Liver (tissue), 8 donors: ENCODE measurements at regions not wholly inside any gene's neighbourhood (a gene's known extent, or its start where the extent isn't known, plus 50 kb on each side); places are given as distances from the start of the nearest gene placed in this dataset.

ENCODE experiments used
- DNase-seq: peaks from one replicate; pipeline ENCODE4 v3.0.0-alpha.2; 2017; ENCODE audit warnings: low spot score
- H3K27ac ChIP-seq, 2 donors: one replicate each; pipeline ENCODE4 v1.7.0; 2013; ENCODE audit warnings: inconsistent platforms in 2 of 2, low read length in 2 of 2, control low read depth in 1 of 2, low read depth in 1 of 2, mild to moderate bottlenecking in 1 of 2
- H3K27me3 ChIP-seq, 4 donors: one replicate each; pipeline versions ENCODE4 v1.6.1 to v1.7.0; 2013; ENCODE audit warnings: low read length in 3 of 4, inconsistent platforms in 1 of 4, mild to moderate bottlenecking in 1 of 4, moderate library complexity in 1 of 4; ENCODE audit not compliant: control insufficient read depth in 4 of 4, insufficient read depth in 4 of 4
- H3K36me3 ChIP-seq, 4 donors: one replicate each; pipeline versions ENCODE4 v1.6.1 to v1.7.0; 2013; ENCODE audit warnings: low read length in 3 of 4, mild to moderate bottlenecking in 3 of 4, low read depth in 1 of 4, moderate library complexity in 1 of 4; ENCODE audit not compliant: control insufficient read depth in 4 of 4, insufficient read depth in 3 of 4
- H3K4me1 ChIP-seq, 4 donors: one replicate each; pipeline versions ENCODE4 v1.6.1 to v1.7.0; 2013; ENCODE audit warnings: low read length in 3 of 4, mild to moderate bottlenecking in 3 of 4, moderate library complexity in 1 of 4; ENCODE audit not compliant: control insufficient read depth in 4 of 4, insufficient read depth in 4 of 4
- H3K4me3 ChIP-seq, 3 donors: one replicate each; pipeline versions ENCODE4 v1.6.1 to v1.7.0; 2013; ENCODE audit warnings: low read length in 3 of 3, control low read depth in 1 of 3, low read depth in 1 of 3, mild to moderate bottlenecking in 1 of 3
- H3K9ac ChIP-seq, 2 donors: one replicate each; pipeline ENCODE4 v1.7.0; 2013; ENCODE audit warnings: low read length in 2 of 2, mild to moderate bottlenecking in 2 of 2, moderate library complexity in 2 of 2, control low read depth in 1 of 2, low read depth in 1 of 2
- H3K9me3 ChIP-seq, 4 donors: one replicate each; pipeline versions ENCODE4 v1.6.1 to v1.7.0; 2013; ENCODE audit warnings: low read length in 3 of 4; ENCODE audit not compliant: control insufficient read depth in 4 of 4
- EGR1 ChIP-seq, 2 donors: IDR thresholded peaks; 2 replicates each; pipeline ENCODE4 v1.6.1; 2016 to 2018; ENCODE audit warnings: antibody characterized with exemption in 2 of 2, low read depth in 2 of 2
- FOXA1 ChIP-seq: IDR thresholded peaks from 2 replicates; pipeline ENCODE4 v1.6.1; 2016; ENCODE audit warnings: antibody characterized with exemption
- FOXA2 ChIP-seq: IDR thresholded peaks from 2 replicates; pipeline ENCODE4 v1.6.1; 2016; ENCODE audit warnings: antibody characterized with exemption
- GABPA ChIP-seq, 2 donors: IDR thresholded peaks in 1 of 2; conservative IDR thresholded peaks in 1 of 2; 2 replicates each; pipeline ENCODE4 v1.6.1; 2016; ENCODE audit warnings: antibody characterized with exemption in 2 of 2, mild to moderate bottlenecking in 1 of 2, moderate library complexity in 1 of 2
- HNF4A ChIP-seq, 2 donors: conservative IDR thresholded peaks; 2 replicates each; pipeline ENCODE4 v1.6.1; 2016; ENCODE audit warnings: antibody characterized with exemption in 2 of 2, mild to moderate bottlenecking in 2 of 2
- HNF4G ChIP-seq: IDR thresholded peaks from 2 replicates; pipeline ENCODE4 v1.6.1; 2016; ENCODE audit warnings: antibody characterized with exemption
- JUND ChIP-seq, 2 donors: IDR thresholded peaks; 2 replicates each; pipeline ENCODE4 v1.6.1; 2016; ENCODE audit warnings: antibody characterized with exemption in 2 of 2
- NR2F2 ChIP-seq: IDR thresholded peaks from 2 replicates; pipeline ENCODE4 v1.6.1; 2016; ENCODE audit warnings: antibody characterized with exemption
- RAD21 ChIP-seq, 2 donors: IDR thresholded peaks; 2 replicates each; pipeline ENCODE4 v1.6.1; 2016; ENCODE audit warnings: antibody characterized with exemption in 2 of 2, mild to moderate bottlenecking in 2 of 2
- RXRA ChIP-seq, 2 donors: IDR thresholded peaks; 2 replicates each; pipeline ENCODE4 v1.6.1; 2017 to 2018; ENCODE audit warnings: antibody characterized with exemption in 2 of 2, mild to moderate bottlenecking in 1 of 2
- SP1 ChIP-seq: IDR thresholded peaks from 2 replicates; pipeline ENCODE4 v1.6.1; 2018; ENCODE audit warnings: antibody characterized with exemption, mild to moderate bottlenecking
- TAF1 ChIP-seq: conservative IDR thresholded peaks from 2 replicates; pipeline ENCODE4 v1.6.1; 2016; ENCODE audit warnings: antibody characterized with exemption, mild to moderate bottlenecking
- YY1 ChIP-seq: IDR thresholded peaks from 2 replicates; pipeline ENCODE4 v1.6.1; 2016; ENCODE audit warnings: antibody characterized with exemption, mild to moderate bottlenecking
- WGBS: extraction: QIAGEN DNeasy Blood & Tissue Kit; methylation state at CpG from one replicate; pipeline ENCODE4 v1.1.7; 2013; 5-methylcytosine and 5-hydroxymethylcytosine counted together
- TF ChIP-seq, protein P1 (sequence below): IDR thresholded peaks from 2 replicates; pipeline ENCODE4 v1.6.1; 2016; ENCODE audit warnings: antibody characterized with exemption
- TF ChIP-seq, protein P2 (sequence below): IDR thresholded peaks from 2 replicates; pipeline ENCODE4 v1.6.1; 2016; ENCODE audit warnings: antibody characterized with exemption
- TF ChIP-seq, protein P3 (sequence below): IDR thresholded peaks from 2 replicates; pipeline ENCODE4 v1.6.1; 2016; ENCODE audit warnings: antibody characterized with exemption
- TF ChIP-seq, protein P4 (sequence below): IDR thresholded peaks from 2 replicates; pipeline ENCODE4 v1.6.1; 2016; ENCODE audit warnings: antibody characterized with exemption, mild to moderate bottlenecking
- TF ChIP-seq, protein P5 (sequence below): fragments of 150-350 bp; IDR thresholded peaks from 2 replicates; pipeline ENCODE4 v1.5.1; 2017; ENCODE audit warnings: improper control_type of control experiment, low read depth, low read length; ENCODE audit not compliant: missing input control
- donor health status: healthy.
- donor health status: healthy.
- donor health status: healthy.
- donor health status: healthy.
- donor health status: healthy.

DNA sequence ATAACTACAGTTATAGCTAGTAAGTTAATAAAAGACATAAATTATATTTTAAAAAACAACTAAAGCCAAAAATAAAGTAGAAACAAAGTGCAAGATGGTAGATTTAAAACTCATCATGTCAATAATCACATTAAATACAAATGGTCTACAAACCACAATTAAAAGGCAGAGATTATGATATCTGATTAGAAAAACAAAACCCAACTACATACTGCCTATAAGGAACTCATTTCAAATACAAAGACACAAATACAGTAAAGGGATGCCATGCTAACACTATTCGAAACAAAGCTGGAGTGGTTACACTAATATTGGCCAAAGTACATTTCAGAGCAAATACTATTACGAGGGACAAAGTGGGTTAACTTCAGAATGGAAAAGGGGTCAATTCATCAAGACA, 426.5 kb downstream of the SHQ1 start:
- TF ChIP-seq EGR1 (IDR thresholded peaks at IDR 0.05; ENCODE audit: low read depth in 2 of 2), result no peak
- TF ChIP-seq, protein P1, sequence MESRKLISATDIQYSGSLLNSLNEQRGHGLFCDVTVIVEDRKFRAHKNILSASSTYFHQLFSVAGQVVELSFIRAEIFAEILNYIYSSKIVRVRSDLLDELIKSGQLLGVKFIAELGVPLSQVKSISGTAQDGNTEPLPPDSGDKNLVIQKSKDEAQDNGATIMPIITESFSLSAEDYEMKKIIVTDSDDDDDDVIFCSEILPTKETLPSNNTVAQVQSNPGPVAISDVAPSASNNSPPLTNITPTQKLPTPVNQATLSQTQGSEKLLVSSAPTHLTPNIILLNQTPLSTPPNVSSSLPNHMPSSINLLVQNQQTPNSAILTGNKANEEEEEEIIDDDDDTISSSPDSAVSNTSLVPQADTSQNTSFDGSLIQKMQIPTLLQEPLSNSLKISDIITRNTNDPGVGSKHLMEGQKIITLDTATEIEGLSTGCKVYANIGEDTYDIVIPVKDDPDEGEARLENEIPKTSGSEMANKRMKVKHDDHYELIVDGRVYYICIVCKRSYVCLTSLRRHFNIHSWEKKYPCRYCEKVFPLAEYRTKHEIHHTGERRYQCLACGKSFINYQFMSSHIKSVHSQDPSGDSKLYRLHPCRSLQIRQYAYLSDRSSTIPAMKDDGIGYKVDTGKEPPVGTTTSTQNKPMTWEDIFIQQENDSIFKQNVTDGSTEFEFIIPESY, result no peak
- TF ChIP-seq, protein P2, sequence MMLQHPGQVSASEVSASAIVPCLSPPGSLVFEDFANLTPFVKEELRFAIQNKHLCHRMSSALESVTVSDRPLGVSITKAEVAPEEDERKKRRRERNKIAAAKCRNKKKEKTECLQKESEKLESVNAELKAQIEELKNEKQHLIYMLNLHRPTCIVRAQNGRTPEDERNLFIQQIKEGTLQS, result no peak
- TF ChIP-seq, protein P3, sequence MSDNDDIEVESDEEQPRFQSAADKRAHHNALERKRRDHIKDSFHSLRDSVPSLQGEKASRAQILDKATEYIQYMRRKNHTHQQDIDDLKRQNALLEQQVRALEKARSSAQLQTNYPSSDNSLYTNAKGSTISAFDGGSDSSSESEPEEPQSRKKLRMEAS, result no peak
- Histone ChIP-seq H3K4me1 (peaks cover 0 to 9% (median 0%) of the 10 kb centered on the region in 4 donors), H3K9ac (no peak overlapping the region), H3K36me3 (no peaks in the 10 kb centered on the region), H3K27ac (no peak overlapping the region), H3K4me3 (no peak overlapping the region), H3K27me3 (no peaks in the 10 kb centered on the region), H3K9me3 (no peaks in the 10 kb centered on the region)
- 70% methylated on average over 2 of the region's 2 CpGs for WGBS
- DNase-seq, result no peak

DNA sequence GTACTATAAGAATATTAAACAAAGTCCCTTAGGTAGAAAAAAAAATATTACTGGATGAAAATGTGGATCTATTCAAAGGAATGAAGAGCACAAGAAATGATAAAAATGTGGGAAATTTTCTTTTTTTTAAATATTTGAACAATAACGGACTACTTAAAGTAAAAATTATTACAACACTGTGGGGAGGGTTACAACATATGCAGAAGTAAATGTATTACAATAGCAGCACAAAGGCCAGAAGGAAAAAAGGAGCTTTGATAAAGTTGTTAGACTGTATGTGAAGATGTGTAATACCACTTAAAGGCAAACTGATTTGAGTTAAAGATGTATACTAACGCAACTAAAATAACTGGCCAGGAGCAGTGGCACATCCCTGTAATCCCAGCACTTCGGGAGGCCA, 427.1 kb downstream of the SHQ1 start:
- Histone ChIP-seq H3K9me3 (no peaks in the 10 kb centered on the region), H3K27me3 (no peaks in the 10 kb centered on the region), H3K4me3 (no peak overlapping the region), H3K36me3 (no peaks in the 10 kb centered on the region), H3K9ac (no peak overlapping the region), H3K27ac (no peak overlapping the region), H3K4me1 (peaks cover 0 to 9% (median 0%) of the 10 kb centered on the region in 4 donors)
- TF ChIP-seq JUND (IDR thresholded peaks at IDR 0.05) (no peak), YY1 (no peak), FOXA1 (no peak), HNF4G (no peak), SP1 (no peak), GABPA (IDR thresholded peaks at IDR 0.05 in 1 of 2, conservative IDR thresholded peaks at IDR 0.05 in 1 of 2) (no peak), HNF4A (conservative IDR thresholded peaks at IDR 0.05) (no peak), FOXA2 (no peak), RXRA (IDR thresholded peaks at IDR 0.05) (no peak), EGR1 (IDR thresholded peaks at IDR 0.05; ENCODE audit: low read depth in 2 of 2) (no peak), NR2F2 (no peak), RAD21 (IDR thresholded peaks at IDR 0.05) (no peak), TAF1 (no peak)
- TF ChIP-seq, protein P4, sequence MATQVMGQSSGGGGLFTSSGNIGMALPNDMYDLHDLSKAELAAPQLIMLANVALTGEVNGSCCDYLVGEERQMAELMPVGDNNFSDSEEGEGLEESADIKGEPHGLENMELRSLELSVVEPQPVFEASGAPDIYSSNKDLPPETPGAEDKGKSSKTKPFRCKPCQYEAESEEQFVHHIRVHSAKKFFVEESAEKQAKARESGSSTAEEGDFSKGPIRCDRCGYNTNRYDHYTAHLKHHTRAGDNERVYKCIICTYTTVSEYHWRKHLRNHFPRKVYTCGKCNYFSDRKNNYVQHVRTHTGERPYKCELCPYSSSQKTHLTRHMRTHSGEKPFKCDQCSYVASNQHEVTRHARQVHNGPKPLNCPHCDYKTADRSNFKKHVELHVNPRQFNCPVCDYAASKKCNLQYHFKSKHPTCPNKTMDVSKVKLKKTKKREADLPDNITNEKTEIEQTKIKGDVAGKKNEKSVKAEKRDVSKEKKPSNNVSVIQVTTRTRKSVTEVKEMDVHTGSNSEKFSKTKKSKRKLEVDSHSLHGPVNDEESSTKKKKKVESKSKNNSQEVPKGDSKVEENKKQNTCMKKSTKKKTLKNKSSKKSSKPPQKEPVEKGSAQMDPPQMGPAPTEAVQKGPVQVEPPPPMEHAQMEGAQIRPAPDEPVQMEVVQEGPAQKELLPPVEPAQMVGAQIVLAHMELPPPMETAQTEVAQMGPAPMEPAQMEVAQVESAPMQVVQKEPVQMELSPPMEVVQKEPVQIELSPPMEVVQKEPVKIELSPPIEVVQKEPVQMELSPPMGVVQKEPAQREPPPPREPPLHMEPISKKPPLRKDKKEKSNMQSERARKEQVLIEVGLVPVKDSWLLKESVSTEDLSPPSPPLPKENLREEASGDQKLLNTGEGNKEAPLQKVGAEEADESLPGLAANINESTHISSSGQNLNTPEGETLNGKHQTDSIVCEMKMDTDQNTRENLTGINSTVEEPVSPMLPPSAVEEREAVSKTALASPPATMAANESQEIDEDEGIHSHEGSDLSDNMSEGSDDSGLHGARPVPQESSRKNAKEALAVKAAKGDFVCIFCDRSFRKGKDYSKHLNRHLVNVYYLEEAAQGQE, result no peak
- TF ChIP-seq, protein P5, sequence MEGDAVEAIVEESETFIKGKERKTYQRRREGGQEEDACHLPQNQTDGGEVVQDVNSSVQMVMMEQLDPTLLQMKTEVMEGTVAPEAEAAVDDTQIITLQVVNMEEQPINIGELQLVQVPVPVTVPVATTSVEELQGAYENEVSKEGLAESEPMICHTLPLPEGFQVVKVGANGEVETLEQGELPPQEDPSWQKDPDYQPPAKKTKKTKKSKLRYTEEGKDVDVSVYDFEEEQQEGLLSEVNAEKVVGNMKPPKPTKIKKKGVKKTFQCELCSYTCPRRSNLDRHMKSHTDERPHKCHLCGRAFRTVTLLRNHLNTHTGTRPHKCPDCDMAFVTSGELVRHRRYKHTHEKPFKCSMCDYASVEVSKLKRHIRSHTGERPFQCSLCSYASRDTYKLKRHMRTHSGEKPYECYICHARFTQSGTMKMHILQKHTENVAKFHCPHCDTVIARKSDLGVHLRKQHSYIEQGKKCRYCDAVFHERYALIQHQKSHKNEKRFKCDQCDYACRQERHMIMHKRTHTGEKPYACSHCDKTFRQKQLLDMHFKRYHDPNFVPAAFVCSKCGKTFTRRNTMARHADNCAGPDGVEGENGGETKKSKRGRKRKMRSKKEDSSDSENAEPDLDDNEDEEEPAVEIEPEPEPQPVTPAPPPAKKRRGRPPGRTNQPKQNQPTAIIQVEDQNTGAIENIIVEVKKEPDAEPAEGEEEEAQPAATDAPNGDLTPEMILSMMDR, result no peak
- TF ChIP-seq, protein P1, result no peak
- TF ChIP-seq, protein P3, result no peak
- DNase-seq, result no peak
- WGBS, result 77% methylated on average over 3 of the region's 3 CpGs
